ENCODE measurements at regions not wholly inside any gene's neighbourhood (a gene's known extent, or its start where the extent isn't known, plus 50 kb on each side); places are given as distances from the start of the nearest gene placed in this dataset.

DNA sequence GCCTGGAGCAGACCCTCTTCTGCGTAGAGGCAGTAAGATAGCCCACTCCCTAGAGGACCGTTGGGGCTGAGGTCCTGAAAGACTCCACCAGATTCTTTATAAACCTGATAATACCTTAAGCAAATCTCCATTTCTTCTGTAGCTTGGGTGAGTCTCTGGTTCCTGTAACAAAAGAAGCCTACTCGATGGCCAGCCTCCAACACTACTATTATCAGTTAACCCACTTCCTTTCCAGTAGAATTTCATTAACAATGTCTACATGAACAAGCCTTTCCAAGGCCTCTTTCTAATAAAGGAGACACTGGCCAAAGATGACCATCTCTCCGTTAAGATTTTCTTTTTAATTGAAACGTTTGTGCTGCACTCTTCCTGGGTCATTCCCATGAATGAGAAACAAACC, 201.7 kb upstream of the KCTD7 start:
- TF ChIP-seq, protein P1, sequence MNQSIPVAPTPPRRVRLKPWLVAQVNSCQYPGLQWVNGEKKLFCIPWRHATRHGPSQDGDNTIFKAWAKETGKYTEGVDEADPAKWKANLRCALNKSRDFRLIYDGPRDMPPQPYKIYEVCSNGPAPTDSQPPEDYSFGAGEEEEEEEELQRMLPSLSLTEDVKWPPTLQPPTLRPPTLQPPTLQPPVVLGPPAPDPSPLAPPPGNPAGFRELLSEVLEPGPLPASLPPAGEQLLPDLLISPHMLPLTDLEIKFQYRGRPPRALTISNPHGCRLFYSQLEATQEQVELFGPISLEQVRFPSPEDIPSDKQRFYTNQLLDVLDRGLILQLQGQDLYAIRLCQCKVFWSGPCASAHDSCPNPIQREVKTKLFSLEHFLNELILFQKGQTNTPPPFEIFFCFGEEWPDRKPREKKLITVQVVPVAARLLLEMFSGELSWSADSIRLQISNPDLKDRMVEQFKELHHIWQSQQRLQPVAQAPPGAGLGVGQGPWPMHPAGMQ (IDR thresholded peaks at IDR 0.05; ENCODE audit: borderline replicate concordance) = no peak
- TF ChIP-seq SREBF2 (IDR thresholded peaks at IDR 0.05; ENCODE audit: low read length) (no peak), HDGF (IDR thresholded peaks at IDR 0.05) (no peak), RAD21 (IDR thresholded peaks at IDR 0.05; ENCODE audit: insufficient read depth, low read depth, low read length) (no peak), CBX5 (IDR thresholded peaks at IDR 0.05; ENCODE audit: low read depth) (no peak), YY1 (IDR thresholded peaks at IDR 0.05; ENCODE audit: low read depth, low read length) (no peak), CHD2 (IDR thresholded peaks at IDR 0.05; ENCODE audit: borderline replicate concordance, low read depth, low read length) (no peak), MYB (IDR thresholded peaks at IDR 0.05; ENCODE audit: borderline replicate concordance, low read depth, low read length) (no peak), ELK1 (IDR thresholded peaks at IDR 0.05; ENCODE audit: low read depth, low read length) (no peak), YBX1 (IDR thresholded peaks at IDR 0.05) (no peak), HSF1 (IDR thresholded peaks at IDR 0.05; ENCODE audit: low read depth, low read length) (no peak), HDAC6 (IDR thresholded peaks at IDR 0.05; ENCODE audit: unreplicated experiment) (no peak), SMC3 (IDR thresholded peaks at IDR 0.05; ENCODE audit: borderline replicate concordance, low read length) (no peak), RELB (IDR thresholded peaks at IDR 0.05; ENCODE audit: low read depth) (no peak), EED (IDR thresholded peaks at IDR 0.05; ENCODE audit: low read depth) (no peak), CHD1 (IDR thresholded peaks at IDR 0.05; ENCODE audit: low read depth, low read length) (no peak)
- TF ChIP-seq, protein P2, sequence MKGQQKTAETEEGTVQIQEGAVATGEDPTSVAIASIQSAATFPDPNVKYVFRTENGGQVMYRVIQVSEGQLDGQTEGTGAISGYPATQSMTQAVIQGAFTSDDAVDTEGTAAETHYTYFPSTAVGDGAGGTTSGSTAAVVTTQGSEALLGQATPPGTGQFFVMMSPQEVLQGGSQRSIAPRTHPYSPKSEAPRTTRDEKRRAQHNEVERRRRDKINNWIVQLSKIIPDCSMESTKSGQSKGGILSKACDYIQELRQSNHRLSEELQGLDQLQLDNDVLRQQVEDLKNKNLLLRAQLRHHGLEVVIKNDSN (IDR thresholded peaks at IDR 0.05; ENCODE audit: borderline replicate concordance, extremely low read length, insufficient read depth, low read depth, low read length) = no peak
- TF ChIP-seq, protein P3, sequence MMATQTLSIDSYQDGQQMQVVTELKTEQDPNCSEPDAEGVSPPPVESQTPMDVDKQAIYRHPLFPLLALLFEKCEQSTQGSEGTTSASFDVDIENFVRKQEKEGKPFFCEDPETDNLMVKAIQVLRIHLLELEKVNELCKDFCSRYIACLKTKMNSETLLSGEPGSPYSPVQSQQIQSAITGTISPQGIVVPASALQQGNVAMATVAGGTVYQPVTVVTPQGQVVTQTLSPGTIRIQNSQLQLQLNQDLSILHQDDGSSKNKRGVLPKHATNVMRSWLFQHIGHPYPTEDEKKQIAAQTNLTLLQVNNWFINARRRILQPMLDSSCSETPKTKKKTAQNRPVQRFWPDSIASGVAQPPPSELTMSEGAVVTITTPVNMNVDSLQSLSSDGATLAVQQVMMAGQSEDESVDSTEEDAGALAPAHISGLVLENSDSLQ (IDR thresholded peaks at IDR 0.05) = no peak
- no peak overlapping the region for H3K9ac ChIP-seq (ENCODE audit: control insufficient read depth, insufficient read depth, low read length)
- H3K79me2 ChIP-seq (ENCODE audit: control insufficient read depth, insufficient read depth, low read length) = no peaks in the 10 kb centered on the region
- peaks cover 0 to 1% of the 10 kb centered on the region in 2 experiments; a peak in 3 of 4 replicates for H3K36me3 ChIP-seq (ENCODE audit: control insufficient read depth in 2 of 2, insufficient read depth in 2 of 2, low read length in 1 of 2)
- SMC1A ChIA-PET (ENCODE audit: uncharacterized antibody, unreplicated experiment) = no interaction called here
- no peaks in the 10 kb centered on the region for H3K27me3 ChIP-seq (replicated peaks in 1 of 2; ENCODE audit: control insufficient read depth in 2 of 2, insufficient read depth in 2 of 2, low read length in 1 of 2)
- 78% methylated on average over 5 of the region's 5 CpGs for WGBS (ENCODE audit: insufficient coverage, insufficient replicate concordance, low lambda C conversion rate, missing lambda C conversion rate)
- no peak for DNase-seq (ENCODE audit: low read depth, low spot score)
- CTCF ChIA-PET = no interaction called here
- ATAC-seq = no peak
- H3K4me3 ChIP-seq = no peak overlapping the region
- no peak for FAIRE-seq
- H3K27ac ChIP-seq (ENCODE audit: control insufficient read depth, insufficient read depth) = no peak overlapping the region
- H2AFZ ChIP-seq (ENCODE audit: control insufficient read depth, low read depth, low read length) = no peak overlapping the region
- no peaks in the 10 kb centered on the region for H4K20me1 ChIP-seq (ENCODE audit: control insufficient read depth, insufficient read depth)
- no peaks in the 10 kb centered on the region for H3K4me1 ChIP-seq (ENCODE audit: control insufficient read depth, insufficient read depth, low read length)
- RAD21 ChIA-PET (ENCODE audit: unreplicated experiment) = no interaction called here
- in situ Hi-C loops (cut with MboI) = no loop called here
- H3K4me2 ChIP-seq (ENCODE audit: control insufficient read depth, insufficient read depth) = no peak overlapping the region
- H3K9me3 ChIP-seq (replicated peaks; ENCODE audit: control insufficient read depth, insufficient read depth, low read length) = no peaks in the 10 kb centered on the region
- POLR2A ChIA-PET = no interaction called here
- intact Hi-C loops (cut with micrococcal nuclease; ENCODE audit: unreplicated experiment) = no loop called here
- BruUV-seq (replicated peaks) = no TSS peak

All from GM12878 (cell line).